ENCODE measurements at regions not wholly inside any gene's neighbourhood (a gene's known extent, or its start where the extent isn't known, plus 50 kb on each side); places are given as distances from the start of the nearest gene placed in this dataset.

DNA sequence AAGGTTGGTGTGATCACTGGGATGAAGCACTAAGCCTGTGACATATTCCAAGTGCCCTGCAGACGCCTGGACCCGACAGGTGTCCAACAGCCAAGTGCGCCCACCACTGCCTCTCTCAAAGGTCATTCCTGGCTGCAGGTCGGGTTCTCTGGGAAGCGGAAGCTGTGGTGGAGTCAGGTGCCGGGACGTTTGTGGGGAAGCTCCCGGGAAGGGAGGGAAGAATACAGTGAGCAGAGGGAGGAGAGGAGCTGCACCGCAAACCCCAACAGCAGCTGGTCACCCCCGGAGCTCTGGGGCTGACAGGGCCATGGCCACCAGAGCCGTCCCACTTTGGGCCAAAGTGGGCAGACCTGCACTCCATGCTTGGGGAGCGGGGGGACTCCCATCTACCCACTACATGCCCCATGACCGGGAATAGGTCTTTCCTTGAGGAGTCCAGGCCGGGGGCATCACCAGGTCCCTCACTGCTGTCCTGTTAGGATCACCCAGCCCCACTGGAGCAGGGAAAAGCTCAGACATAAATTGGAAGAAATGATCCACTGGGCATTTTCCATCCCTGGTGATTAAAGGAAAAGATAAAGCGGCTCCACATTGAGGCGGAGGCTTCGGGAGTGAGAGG is 84.5 kb upstream of the PPP2R2D start:
- Histone ChIP-seq H2AFZ (ENCODE audit: low read depth, low read length) (no peak overlapping the region), H3K4me2 (ENCODE audit: low read length) (no peak overlapping the region), H3K9me2 (ENCODE audit: insufficient read depth, low read length) (no peaks in the 10 kb centered on the region), H3K79me2 (replicated peaks; ENCODE audit: insufficient read depth, low read length) (no peaks in the 10 kb centered on the region), H3K27me3 (ENCODE audit: insufficient read depth, low read depth, low read length) (no peaks in the 10 kb centered on the region), H3K27ac (ENCODE audit: low read length) (no peak overlapping the region), H3F3A (ENCODE audit: insufficient read depth, low read length, poor library complexity, severe bottlenecking) (no peaks in the 10 kb centered on the region), H3K36me3 (ENCODE audit: insufficient read depth, low read length) (no peaks in the 10 kb centered on the region), H4K20me1 (ENCODE audit: insufficient read depth) (no peaks in the 10 kb centered on the region), H3K9ac (ENCODE audit: low read length) (no peak overlapping the region), H3K9me3 (ENCODE audit: low read length) (no peaks in the 10 kb centered on the region), H3K4me3 (ENCODE audit: low read length) (no peak overlapping the region)
- TF ChIP-seq EP300 (conservative IDR thresholded peaks at IDR 0.05; ENCODE audit: poor library complexity, severe bottlenecking), result no peak
- TF ChIP-seq EZH2 (IDR thresholded peaks at IDR 0.05; ENCODE audit: borderline replicate concordance, insufficient read depth, low read length, poor library complexity, severe bottlenecking), result no peak
- TF ChIP-seq, protein P1, sequence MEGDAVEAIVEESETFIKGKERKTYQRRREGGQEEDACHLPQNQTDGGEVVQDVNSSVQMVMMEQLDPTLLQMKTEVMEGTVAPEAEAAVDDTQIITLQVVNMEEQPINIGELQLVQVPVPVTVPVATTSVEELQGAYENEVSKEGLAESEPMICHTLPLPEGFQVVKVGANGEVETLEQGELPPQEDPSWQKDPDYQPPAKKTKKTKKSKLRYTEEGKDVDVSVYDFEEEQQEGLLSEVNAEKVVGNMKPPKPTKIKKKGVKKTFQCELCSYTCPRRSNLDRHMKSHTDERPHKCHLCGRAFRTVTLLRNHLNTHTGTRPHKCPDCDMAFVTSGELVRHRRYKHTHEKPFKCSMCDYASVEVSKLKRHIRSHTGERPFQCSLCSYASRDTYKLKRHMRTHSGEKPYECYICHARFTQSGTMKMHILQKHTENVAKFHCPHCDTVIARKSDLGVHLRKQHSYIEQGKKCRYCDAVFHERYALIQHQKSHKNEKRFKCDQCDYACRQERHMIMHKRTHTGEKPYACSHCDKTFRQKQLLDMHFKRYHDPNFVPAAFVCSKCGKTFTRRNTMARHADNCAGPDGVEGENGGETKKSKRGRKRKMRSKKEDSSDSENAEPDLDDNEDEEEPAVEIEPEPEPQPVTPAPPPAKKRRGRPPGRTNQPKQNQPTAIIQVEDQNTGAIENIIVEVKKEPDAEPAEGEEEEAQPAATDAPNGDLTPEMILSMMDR (IDR thresholded peaks at IDR 0.05; ENCODE audit: poor library complexity, severe bottlenecking), result no peak
- TF ChIP-seq, protein P2, sequence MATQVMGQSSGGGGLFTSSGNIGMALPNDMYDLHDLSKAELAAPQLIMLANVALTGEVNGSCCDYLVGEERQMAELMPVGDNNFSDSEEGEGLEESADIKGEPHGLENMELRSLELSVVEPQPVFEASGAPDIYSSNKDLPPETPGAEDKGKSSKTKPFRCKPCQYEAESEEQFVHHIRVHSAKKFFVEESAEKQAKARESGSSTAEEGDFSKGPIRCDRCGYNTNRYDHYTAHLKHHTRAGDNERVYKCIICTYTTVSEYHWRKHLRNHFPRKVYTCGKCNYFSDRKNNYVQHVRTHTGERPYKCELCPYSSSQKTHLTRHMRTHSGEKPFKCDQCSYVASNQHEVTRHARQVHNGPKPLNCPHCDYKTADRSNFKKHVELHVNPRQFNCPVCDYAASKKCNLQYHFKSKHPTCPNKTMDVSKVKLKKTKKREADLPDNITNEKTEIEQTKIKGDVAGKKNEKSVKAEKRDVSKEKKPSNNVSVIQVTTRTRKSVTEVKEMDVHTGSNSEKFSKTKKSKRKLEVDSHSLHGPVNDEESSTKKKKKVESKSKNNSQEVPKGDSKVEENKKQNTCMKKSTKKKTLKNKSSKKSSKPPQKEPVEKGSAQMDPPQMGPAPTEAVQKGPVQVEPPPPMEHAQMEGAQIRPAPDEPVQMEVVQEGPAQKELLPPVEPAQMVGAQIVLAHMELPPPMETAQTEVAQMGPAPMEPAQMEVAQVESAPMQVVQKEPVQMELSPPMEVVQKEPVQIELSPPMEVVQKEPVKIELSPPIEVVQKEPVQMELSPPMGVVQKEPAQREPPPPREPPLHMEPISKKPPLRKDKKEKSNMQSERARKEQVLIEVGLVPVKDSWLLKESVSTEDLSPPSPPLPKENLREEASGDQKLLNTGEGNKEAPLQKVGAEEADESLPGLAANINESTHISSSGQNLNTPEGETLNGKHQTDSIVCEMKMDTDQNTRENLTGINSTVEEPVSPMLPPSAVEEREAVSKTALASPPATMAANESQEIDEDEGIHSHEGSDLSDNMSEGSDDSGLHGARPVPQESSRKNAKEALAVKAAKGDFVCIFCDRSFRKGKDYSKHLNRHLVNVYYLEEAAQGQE (IDR thresholded peaks at IDR 0.05; ENCODE audit: borderline replicate concordance), result no peak
- no peak for TF ChIP-seq SMC3 (conservative IDR thresholded peaks at IDR 0.05; ENCODE audit: poor library complexity)
- TF ChIP-seq RAD21 (conservative IDR thresholded peaks at IDR 0.05), result no peak
- TF ChIP-seq POLR2AphosphoS5 (IDR thresholded peaks at IDR 0.05), result no peak
- no peak for TF ChIP-seq TAF1 (IDR thresholded peaks at IDR 0.05; ENCODE audit: low read depth)
- TF ChIP-seq MXI1 (conservative IDR thresholded peaks at IDR 0.05; ENCODE audit: poor library complexity, severe bottlenecking), result no peak

DNA sequence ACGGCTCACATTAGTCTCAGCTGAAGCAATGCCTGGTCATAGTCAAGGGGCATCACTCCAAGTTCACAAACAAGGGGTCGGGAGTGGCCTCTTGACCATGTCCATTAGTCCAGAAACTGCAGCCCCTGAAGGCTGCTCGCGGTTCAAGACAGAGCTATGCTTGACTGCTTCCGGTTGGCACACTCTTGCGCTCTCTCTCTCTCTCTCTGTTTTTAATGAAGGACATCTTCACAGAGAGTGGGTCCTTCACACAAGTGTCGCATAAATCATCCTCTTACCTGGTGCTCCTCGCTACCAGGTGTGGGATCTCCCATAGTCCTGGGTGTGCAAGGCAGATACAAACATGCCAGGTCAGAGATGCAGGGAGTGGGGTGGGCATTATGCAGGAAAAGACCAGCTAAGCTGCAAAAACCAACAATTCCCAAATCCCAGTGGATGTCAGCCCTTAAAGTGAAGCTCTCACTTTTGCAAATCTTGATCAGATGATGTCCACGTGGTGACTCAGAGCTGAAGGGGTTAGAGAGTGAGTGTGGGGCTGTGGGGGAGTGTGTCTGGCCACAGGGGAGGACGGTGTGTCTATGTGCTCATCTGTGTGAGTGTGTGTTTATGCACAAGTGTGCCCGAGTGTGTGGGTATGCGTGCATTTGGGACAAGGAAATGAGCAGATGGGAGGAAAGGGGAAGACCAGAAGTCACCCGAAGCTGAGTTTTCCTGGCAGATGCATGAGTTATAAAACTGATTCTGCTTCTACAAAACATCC is 83.7 kb upstream of the PPP2R2D start:
- Histone ChIP-seq H3K27me3 (ENCODE audit: insufficient read depth, low read depth, low read length) (no peaks in the 10 kb centered on the region), H3K79me2 (replicated peaks; ENCODE audit: insufficient read depth, low read length) (no peaks in the 10 kb centered on the region), H4K20me1 (ENCODE audit: insufficient read depth) (no peaks in the 10 kb centered on the region), H3K9me2 (ENCODE audit: insufficient read depth, low read length) (no peaks in the 10 kb centered on the region), H3K27ac (ENCODE audit: low read length) (no peak overlapping the region), H3K4me3 (ENCODE audit: low read length) (no peak overlapping the region), H3K9ac (ENCODE audit: low read length) (no peak overlapping the region), H3K36me3 (ENCODE audit: insufficient read depth, low read length) (no peaks in the 10 kb centered on the region), H3K4me2 (ENCODE audit: low read length) (no peak overlapping the region), H3F3A (ENCODE audit: insufficient read depth, low read length, poor library complexity, severe bottlenecking) (no peaks in the 10 kb centered on the region), H3K9me3 (ENCODE audit: low read length) (no peaks in the 10 kb centered on the region), H2AFZ (ENCODE audit: low read depth, low read length) (no peak overlapping the region)
- TF ChIP-seq TAF1 (IDR thresholded peaks at IDR 0.05; ENCODE audit: low read depth), result no peak
- no peak for TF ChIP-seq POLR2AphosphoS5 (IDR thresholded peaks at IDR 0.05)
- TF ChIP-seq SMC3 (conservative IDR thresholded peaks at IDR 0.05; ENCODE audit: poor library complexity), result no peak
- TF ChIP-seq, protein P2 (IDR thresholded peaks at IDR 0.05; ENCODE audit: borderline replicate concordance), result no peak
- TF ChIP-seq, protein P1 (IDR thresholded peaks at IDR 0.05; ENCODE audit: poor library complexity, severe bottlenecking), result no peak
- TF ChIP-seq EP300 (conservative IDR thresholded peaks at IDR 0.05; ENCODE audit: poor library complexity, severe bottlenecking), result no peak
- no peak for TF ChIP-seq RAD21 (conservative IDR thresholded peaks at IDR 0.05)
- no peak for TF ChIP-seq MXI1 (conservative IDR thresholded peaks at IDR 0.05; ENCODE audit: poor library complexity, severe bottlenecking)
- TF ChIP-seq EZH2 (IDR thresholded peaks at IDR 0.05; ENCODE audit: borderline replicate concordance, insufficient read depth, low read length, poor library complexity, severe bottlenecking), result no peak
